Right renal cortex interstitium (tissue), 3 donors: ENCODE measurements at regions not wholly inside any gene's neighbourhood (a gene's known extent, or its start where the extent isn't known, plus 50 kb on each side); places are given as distances from the start of the nearest gene placed in this dataset.

Experiments used
- DNase-seq, 3 donors: peaks; one replicate each; pipeline ENCODE4 v3.0.0-alpha.2; 2013; ENCODE audit warnings: low read depth in 3 of 3, low spot score in 2 of 3

DNA sequence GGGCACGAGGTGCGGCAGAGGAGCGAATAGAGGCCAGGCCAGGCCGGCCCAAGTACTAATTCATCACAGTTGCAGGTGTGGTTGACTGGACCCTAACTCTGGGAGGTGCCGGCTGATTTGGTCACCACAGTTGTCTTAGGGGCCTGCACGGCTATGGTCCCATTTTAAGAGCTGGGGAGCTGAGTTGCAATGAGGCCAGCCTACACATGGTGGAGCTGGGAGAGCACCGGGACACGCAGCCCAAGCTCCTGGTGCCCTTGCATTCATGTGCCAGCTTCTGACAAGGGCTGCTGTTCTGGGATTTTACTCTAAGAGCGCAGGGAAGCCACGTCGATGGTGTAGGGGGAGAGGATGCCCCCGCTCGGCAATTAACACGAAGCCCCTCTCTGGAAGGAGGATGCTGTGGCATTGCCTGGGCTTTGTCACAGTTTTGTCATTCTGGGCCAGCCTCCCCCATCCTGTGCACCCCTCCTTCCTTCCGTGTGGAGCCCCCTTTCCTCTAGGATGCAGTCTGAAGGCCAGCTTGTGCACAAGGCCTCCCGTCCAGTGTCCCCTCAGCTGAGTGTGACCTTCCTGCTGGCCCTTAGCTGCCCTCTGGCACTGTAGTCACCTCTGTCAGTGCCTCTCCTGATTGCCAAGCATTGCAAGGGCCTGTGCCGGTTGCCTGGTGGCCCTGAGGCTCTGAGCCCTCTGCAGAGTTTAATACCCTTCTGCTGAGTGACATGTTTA, 109.4 kb upstream of the C1QTNF9B start:
- no peak for DNase-seq

- no peak for DNase-seq
These were observed 110.8 kb upstream of the C1QTNF9B start for GRCh38 chr13:24007979-24008620.

- DNase-seq: no peak
These were observed 111.4 kb upstream of the C1QTNF9B start for GRCh38 chr13:24008679-24009078.

DNA sequence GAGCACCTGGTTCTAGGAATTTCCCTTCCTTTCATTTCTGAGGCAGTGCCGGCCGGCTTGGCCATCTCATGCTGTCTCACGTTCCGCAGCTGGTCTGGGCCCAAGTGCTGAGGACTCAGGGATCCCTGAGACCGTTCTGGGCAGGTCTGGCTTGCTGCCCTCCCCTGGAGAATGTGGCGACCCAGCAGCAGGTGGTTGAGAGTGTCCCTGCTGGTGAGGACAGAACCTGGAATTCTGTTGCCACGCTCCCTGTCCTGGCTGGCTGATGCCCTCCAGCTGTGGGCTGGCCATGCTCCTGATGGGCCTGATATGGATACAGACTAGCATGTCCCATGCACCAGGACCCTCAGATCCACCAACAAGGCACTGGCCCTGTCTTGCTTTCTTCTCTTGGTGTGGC, 114.0 kb upstream of the C1QTNF9B start:
- DNase-seq: no peak

DNA sequence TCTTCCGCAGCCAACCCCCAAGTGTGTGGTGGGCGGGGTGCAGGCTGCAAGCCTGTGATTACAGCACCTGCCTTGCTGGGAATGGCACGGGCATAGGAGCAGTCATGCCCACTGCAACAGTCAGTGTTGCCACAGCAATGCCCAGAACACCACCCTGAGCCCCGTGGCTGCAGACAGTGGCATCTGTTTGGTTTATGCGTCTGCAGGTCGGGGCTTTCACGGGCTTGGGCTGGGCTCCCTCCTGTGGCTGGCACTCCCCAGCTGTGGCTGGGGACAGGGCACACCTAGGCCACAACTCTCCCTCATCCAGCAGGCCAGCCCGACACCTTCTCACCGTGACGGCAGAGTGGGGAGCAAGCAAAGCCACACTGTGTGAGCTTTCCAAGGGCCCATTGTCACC, 115.3 kb upstream of the C1QTNF9B start:
- DNase-seq: no peak

DNA sequence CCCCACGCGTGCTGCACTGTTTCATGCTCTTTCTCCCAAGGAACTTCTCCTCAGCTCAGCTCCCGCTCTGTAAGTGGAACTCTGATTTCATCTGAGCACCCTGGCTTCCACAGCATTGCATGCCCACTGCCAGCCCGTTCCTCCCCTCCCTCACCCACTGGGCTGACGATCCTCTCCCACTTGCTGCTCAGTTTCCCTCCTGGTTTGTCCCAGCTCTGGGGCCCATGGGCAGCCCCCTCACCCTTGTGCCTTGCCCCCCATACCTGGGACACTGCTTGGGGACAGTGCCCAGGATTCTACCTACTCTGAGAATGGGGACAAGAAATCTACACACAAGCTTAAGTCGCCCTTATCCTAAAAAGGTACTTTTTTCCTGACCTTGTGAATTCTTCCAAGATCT, 115.9 kb upstream of the C1QTNF9B start:
- no peak for DNase-seq

DNA sequence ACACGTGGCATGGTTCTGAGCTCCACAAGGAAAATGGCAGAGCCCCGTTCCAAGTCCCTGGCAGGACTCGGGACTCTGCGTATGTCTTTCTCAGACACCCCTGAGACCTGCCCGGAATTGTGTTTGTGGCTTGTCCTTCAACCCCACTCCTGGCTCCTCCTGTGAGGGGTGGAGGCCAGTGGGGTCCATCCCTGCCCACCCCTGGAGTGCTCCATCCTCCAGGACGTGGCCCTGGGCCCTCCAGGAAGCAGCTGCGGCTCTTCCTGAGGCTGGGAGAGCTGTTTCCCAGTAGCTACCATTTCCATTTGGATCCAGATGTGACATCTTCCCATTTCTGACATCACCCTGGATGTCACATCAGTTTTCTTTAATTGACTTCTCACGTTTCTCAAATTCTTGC, 118.7 kb upstream of the C1QTNF9B start:
- DNase-seq: no peak

DNA sequence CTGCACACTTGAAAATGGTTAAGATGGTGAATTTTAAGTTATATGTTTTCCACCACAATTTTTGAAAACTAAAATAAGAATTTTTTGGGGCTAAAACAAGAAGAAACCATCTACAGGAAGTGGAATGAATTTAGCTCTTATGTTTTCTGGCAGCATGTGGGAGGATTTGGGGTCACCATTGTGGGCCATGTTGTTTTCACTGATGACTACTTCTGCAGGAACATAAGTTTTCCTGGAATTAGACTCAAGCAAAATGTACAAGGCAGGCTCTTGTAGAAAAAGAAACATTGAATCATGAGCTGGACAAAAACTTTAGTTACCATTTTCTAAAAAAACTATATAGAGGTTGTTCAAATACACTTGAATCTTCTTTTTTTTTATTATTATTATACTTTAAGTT, 125.3 kb upstream of the C1QTNF9B start:
- DNase-seq: no peak

DNA sequence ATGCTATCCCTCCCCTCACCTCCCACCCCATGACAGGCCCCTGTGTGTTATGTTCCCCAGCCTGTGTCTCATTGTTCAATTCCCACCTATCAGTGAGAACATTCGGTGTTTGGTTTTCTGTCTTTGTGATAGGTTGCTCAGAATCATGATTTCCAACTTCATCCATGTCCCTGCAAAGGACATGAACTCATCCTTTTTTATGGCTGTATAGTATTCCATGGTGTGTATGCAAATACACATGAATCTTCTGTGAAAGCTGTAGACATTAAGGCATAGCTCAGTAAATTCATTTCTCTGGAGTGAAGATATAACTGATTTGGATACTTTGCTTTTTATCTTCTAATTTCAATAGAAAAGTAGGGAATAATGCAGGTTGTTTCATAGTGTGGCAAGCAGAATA, 125.8 kb upstream of the C1QTNF9B start:
- DNase-seq: no peak

DNA sequence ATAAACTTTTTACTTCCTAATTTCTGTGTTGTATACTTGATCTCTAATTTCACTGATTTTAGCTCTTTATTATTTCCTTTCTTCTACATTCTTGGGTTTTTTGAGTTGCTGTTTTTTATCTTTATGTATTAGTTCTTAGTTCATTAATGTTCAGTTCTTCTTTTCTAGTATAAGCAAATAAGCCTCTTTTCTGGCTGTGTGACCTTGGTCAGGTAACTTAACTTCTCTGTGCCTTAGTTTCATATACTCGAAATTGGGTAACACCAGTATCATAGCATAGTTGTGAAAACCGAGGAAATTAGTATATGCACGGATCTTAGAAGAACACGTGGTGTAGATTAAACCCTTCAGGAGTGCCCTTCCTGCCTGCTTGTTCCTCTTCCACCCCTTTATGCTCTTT, 130.2 kb upstream of the C1QTNF9B start:
- DNase-seq: no peak

DNA sequence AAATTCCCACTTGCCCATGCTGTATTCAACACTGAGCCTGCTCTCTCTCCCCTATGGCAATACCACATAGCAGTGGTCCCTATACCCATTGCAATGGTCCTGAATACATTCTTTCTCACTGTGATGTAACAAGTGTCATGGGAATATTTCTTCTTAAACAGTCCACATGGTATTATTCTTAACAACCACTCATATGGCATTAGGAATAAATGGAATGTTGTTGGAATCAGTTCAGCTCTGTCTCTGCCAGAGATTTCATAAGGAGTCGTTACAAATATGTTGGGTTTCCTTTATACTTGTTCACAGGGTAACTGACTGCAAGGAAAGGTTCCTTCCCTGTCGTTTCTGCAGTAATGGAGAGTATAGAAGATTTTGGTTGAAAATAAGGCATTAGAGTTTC, 128.3 kb upstream of the SPATA13 start:
- no peak for DNase-seq

DNA sequence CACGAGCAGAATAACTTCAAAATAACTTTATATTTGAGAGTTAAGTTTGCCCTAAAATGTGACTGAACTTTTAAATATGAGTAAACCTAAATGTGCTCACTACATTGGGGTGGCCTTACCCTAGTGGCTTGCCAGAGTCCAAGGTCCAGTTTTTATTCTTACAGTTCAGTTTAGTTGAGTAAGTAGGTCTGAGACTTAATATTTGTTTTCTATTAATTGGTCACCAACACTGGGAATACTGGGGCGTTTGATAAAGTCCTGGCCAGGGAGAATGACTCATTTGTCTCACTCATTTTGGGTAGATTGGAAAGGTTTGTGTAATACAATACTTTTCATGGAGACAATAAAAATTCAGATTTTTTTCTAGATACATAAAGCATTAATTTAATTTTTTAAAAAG, 127.8 kb upstream of the SPATA13 start:
- no peak for DNase-seq

- no peak for DNase-seq
These were observed 126.8 kb upstream of the SPATA13 start for GRCh38 chr13:24033527-24034302.

GRCh38 chr13:24035411-24035810, 125.1 kb upstream of the SPATA13 start:
- no peak for DNase-seq

DNA sequence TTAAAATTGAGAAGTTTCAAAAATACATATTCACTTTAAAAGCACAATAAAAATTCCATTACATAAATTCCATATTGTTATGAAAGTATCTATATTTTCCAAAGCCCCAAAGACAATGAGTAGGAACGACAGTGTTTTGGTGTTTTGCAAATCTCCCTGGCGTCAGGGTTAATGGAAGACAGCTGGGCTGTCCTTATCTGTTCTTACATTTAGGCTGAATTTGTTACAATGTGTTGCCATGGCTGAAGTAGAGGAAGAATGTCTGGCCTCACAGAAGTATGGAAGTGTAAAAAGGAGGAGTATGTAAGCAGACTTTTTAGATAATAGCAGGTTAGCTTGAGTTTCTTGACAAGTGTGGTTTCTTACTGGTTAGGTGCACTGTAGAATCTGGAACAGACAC, 124.4 kb upstream of the SPATA13 start:
- DNase-seq: no peak

DNA sequence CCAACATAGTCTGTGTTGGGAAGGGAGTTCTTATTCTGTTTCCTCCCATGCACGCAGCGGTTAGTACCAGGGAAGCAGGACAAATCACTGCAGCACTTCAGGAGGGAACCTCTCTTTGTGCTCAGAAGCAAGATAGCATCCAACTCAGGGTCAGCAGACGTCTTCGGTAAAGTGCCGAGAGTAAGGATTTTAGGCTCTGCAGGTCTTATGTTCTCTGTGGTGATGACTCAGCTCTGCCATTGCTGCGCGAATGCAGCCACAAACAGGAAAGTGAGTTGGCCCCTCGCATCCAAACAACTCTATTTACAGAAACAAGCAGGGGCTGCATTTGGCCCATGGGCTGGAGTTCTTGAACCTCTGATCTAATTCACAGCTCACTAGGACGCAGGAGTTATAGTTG, 122.1 kb upstream of the SPATA13 start:
- no peak for DNase-seq

GRCh38 chr13:24038841-24039330, 121.6 kb upstream of the SPATA13 start:
- DNase-seq: no peak

DNA sequence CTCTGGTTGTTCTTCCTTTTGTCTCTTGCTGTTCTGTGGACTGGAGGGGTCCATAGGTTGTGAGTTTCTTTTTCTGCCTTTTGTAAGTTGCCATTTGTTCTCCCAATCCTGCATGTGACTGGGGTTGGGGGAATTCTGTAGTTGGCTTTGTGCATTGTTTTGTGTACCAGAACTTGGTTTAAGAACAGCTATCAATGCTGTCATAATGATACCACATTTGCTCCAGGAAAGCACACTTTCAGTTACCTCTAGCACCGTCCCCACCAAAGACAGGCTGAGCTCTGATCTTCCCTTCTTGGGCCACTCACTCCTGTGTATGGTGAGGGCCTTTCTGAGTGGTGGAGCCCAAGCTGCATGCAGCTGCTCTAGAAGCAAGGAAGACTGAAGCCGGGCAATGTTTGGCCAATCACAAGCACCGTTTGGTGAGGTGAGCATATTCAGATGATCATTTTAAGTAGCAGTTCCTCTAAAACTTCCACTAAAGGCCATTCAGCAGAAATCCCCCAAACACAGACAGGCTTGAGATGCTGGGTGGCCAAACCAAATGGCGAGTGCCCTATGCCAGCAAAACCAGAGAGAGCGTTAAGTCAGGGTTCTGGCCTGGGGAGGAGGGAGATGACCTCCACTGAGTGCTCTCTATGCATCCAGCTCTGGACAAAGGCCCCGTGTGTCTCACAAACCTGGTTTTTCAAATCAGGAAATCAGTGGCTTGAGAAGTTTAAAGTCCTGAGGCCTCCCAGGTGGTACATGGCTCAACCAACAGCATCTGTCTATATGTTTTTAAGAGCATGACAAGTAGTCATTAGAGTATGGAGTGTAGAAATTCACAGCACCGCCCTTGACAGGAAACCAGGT, 120.7 kb upstream of the SPATA13 start:
- no peak for DNase-seq

GRCh38 chr13:24040835-24041234, 119.7 kb upstream of the SPATA13 start:
- no peak for DNase-seq

GRCh38 chr13:24041651-24042225, 118.8 kb upstream of the SPATA13 start:
- no peak for DNase-seq
